Left colon (tissue), 2 donors: ENCODE measurements at regions not wholly inside any gene's neighbourhood (a gene's known extent, or its start where the extent isn't known, plus 50 kb on each side); places are given as distances from the start of the nearest gene placed in this dataset.

Experiments
- ATAC-seq: fragments of 200-7000 bp; cut with Tn5 transposase; one replicate; pipeline ENCODE4 v1.9.1; 2020; ENCODE audit warnings: mild to moderate bottlenecking, moderate library complexity
- DNase-seq, 2 donors: peaks; one replicate each; pipeline ENCODE4 v3.0.0-alpha.2; 2020
- intact Hi-C, 2 donors: fragments of 100-400 bp; cut with DNase I in 1 of 2; cut with micrococcal nuclease in 1 of 2; formaldehyde crosslinking; loops; one replicate each; pipeline versions ENCODE4 v1.11.2 to v1.14.0; 2022; cut with DNase I, micrococcal nuclease
- donor health status: DM: no; HTN: no; CAD: no.
- donor health status: DM: yes; HTN: yes; CAD: no.

DNA sequence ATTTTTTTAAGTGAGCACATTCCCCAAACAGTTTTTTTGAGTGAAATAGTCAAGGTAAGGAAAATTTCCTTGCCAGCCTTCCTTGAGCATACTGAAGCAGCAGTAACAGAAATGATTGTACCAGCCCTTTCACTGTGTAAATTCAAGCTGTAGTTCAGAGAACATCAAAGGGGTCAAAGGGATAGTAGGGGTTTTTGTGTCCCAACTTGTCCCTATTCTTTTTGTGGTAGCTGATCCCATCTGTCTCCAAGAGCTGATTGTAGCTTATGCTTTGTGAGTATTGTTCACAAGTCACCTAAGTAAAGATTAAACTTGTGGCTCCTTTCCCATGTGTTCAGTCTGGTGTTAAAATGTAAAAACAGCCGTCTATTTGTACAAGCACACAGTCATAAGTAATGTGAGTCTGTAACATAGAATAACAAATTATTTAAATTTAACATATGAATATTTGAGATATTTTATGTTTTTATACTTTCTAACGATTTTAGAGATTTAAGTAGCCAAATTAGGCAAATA lies 185.0 kb downstream of the CENPW start:
- intact Hi-C loops: no loop called here
- ATAC-seq (no peak), DNase-seq (no peak)

DNA sequence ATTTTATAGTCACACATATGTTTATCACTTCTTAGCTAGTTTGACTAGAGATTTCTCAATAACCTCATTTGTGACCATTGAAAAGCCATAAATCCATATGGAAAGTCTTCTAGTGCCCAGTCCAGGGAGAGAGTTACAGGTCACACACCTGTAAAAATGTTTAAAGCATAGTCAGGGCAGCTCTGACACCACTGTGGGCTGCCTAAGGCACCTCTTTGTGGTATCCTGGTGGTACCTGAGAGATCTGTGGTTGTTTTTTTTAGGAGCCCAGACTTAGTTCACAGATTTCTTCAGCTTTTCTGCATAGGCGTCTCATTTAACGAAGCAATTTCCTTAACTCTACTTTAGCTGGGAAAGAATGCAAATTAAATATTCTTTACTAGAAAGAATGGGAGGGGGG lies 186.6 kb downstream of the CENPW start:
- DNase-seq (no peak), ATAC-seq (no peak)
- intact Hi-C loops: no loop called here

DNA sequence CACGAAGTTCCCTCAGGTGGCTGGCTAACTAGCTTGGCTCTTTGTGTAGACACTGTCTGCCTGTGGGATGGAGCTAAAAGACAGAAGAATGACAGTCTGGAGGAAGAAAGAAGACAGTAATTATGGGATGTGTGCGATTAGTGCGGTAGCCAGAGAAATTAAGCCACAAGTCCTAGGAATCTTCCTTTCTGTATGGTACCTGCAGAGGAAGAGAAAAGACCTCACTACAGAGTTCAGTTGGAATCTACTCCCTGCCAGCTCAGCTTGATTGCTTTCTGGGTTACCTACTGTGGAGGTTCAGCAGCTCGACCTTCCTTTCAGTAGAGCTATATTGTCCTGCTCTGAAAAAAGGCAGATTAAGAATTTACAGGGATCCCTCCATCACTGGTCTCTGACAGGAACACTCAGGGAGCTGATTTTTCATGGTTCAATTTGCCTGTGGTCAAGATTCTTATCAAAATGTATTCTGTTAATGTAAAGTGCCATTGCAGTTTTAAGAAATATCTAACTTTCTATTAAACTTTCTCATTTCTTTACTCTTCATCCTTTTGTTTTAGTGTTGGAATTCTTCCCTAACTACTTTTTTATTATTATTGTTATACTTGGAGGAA lies 187.2 kb downstream of the CENPW start:
- DNase-seq: no peak
- intact Hi-C loops: no loop called here
- no peak for ATAC-seq

DNA sequence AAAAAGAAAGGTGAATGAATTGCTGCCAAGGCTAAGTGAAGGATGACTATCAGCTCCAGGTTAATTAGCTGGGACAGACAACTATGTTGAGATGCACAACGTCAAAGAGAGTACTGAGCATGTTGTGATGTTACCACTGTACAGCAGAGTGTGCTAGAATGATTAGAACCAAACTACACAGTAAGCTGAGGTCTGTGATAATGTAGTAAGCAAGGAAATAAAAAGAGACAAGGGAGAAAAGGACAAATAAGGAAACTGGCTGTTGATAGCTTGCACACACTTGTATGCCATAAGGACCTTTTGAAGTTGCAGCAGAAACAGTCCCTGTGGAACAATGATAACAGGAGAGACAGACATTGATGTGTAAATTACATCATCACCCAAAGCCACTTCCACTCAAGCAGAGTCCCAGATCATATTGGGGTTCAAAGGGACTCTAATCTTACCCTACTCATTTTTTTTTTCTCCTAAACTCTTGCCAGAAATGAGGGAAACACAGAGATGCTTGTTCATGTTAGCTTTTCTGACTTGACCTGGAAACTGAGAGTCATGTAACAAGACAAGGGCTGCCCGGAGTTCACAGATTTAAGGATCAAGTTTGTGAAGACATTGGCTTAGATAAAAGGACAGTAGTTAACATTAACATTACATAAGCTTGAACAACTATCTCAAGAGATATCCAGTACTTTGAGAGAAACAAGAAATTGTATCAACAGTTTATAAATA lies 189.9 kb downstream of the CENPW start:
- intact Hi-C loops: no loop called here
- ATAC-seq: peak; percentile 52
- DNase-seq: no peak

DNA sequence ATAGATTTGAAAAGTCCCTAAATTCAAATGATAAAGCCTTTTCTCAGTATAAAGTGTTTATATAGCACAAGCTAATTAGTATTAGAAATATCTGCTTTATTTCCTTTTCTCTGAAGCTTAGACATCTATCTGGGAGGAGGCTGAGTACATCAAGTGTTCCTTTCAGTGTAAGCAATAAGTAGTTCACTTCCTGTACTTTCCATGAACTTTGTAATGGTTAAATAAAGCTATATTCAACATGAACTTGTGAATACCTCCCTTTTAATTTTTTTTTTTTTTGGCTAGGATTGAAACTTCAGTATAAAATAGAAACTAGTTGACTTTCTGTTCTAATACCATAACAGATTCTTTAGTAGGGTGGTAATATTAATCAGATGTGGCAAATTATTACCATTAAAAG lies 190.9 kb downstream of the CENPW start:
- no peak for DNase-seq
- peak; percentile 64 for ATAC-seq
- intact Hi-C loops: no loop called here

DNA sequence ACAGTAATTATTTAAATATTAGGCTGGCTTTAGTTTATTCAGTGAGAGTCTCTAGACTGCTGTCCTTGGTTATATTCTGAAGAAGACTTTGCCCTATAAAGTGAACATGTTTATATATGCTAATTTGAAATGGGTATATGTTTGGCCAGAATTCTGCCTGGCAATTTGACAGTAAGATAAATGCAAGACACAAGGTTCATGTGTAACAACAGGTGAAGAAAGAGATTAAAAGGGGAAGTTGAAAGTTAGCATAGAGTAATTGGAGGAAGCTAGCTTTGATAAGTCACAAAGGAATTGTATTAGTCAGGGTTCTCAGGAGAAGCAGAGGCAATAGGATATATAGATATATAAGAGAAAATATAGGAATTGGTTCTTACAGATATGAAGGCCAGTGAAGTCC lies 191.4 kb downstream of the CENPW start:
- intact Hi-C loops: no loop called here
- DNase-seq (no peak), ATAC-seq (peak; percentile 82)

DNA sequence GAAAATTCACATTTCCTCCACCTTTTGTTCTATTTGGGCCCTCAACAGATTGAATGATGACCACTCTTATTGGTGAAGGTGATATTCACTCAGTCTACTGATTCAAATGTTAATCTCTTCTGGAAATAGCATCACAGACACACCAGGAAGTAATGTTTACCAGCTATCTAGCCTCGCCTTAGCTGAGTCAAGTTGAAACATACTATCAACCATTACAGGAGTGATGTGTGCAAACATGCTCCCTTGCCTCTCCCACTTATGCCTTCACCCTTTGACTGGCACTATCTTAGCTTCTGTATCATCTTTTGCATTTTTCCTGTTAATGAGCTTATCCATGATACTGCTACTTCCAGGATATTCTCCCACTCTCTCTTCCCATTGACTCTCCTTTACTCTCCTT lies 191.9 kb downstream of the CENPW start:
- ATAC-seq (peak; percentile 86), DNase-seq (no peak)
- intact Hi-C loops: no loop called here

DNA sequence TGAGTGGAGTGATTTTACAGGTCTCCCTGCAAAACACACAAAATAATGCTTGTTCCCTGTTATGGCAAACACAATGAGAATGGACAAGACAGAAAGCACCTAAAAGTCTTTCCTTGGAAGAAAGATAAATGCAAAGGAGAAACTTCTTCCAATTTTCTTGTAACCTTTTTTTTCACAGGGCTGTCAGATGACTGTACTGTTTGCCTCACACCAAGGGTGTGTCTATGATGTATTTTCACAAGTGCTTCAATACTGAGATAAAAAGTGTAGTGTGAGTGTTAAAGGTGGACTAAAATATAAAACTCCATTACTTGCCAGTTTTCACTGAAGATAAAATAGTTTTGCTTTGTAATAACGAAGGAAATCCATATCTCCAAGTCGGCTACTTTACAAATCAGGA lies 194.5 kb downstream of the CENPW start:
- no peak for DNase-seq
- peak; percentile 28 for ATAC-seq
- intact Hi-C loops: no loop called here

DNA sequence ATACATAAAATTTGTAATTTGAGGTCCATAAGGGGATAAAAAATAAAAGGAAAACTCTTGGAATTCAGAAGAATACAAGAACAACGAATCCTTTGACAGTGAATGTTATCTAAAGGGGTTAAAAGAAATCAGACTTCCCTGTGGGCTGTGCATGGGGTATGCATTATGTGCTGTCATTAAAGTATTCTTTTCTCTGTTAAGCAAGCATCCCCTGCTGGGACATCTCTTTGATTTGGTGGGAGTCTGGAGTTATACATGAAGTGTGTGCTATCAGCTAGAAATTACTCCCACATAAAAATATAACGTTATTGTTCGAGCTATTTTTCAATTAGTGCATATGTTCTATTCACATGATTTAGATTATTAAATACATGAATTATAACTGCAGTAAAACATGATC lies 195.2 kb downstream of the CENPW start:
- intact Hi-C loops: no loop called here
- ATAC-seq (no peak), DNase-seq (no peak)

DNA sequence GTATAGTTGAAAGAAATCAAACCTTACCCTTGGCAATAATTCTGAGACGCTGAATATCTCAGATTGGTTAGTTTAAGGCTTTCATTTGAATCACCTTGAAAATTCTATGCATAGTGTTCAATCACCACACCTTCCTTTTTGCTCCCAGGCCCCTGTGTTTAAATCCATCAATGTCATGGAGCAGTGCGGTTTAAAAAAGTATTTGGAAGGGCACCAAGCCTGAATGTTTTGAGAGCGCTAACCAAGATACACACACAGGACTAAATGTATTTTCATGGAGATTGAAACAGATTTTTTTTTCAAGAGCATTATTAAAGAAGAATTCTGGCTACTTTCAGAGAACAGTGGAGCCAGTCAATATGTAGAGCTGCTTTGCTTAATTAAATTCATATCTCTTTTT lies 195.7 kb downstream of the CENPW start:
- intact Hi-C loops: no loop called here
- no peak for DNase-seq
- no peak for ATAC-seq

DNA sequence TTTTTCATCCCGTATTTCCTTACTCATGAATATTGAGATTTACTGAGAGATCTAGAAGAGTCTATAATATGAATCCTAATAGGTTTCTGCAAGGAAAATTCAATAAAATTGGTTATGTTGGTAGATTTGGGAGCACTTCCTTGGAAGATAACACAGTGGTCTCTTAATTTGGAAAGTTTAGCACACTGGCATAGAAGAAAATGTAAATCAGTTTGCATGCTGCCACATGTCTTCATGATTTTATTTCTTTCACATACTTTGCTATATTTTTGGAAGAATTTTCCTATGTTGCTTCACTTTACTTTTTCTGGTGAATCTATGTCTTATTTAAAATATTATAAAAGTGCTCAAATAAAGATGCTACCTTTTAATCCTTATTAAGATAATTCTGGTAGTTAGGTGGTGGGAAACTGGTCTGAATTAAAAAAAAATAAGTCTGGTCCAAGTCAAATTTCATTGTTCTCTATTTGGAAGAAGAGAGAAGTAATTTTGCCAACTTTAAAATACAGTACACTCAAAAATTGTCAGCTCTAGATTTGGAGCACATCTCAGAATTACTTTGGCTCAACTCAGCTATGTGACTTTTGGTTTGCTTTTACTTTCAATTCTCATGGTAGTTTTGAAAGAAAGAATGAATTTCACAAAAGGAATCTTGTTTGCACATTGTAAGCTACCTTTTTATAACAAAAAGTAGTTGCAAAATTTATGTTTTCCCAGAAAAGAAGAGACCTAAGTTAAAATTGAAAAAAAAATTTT lies 197.3 kb downstream of the CENPW start:
- DNase-seq (no peak), ATAC-seq (no peak)
- intact Hi-C loops: no loop called here

DNA sequence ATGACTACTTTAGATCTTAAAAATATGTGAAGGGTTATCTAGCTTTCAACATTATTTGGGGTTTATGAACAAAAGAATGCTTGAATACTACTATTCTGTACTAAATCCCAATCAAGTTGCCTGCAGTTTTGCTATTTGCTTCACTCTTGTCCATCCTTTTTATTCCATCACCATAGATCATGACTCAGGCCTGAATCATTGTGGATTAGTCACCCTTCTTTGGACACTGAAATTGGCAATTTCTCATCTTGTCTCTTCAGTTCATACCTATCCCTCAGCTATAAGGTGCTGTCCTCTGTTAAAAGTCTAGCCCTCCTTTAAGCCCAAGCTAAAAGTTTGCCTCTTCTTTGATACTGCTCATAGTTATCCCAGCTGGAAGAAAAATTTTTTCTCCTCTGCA lies 199.1 kb downstream of the CENPW start:
- intact Hi-C loops: no loop called here
- no peak for ATAC-seq

DNA sequence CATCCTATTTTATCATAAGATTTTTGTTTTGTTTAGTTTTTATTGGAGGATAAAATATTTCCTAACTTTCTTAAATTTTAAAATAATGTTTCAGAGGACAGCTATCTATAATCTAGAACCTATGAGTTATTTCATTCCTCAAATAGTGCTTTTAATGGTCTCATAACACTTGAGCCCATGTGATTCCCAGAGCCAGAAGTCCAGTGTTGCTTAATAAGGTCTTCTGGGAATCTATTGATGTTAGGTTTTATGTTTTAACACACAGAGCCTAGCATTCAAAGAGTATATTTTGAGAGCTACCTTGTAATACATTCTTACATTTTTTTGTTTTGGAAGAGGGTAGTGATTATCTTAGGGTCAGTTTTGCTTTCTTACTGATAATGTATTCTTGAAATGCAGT lies 200.2 kb downstream of the CENPW start:
- no peak for ATAC-seq
- intact Hi-C loops: no loop called here

More for the DNA sequence above, 199.1 kb downstream of the CENPW start:
- no peak for DNase-seq

DNA sequence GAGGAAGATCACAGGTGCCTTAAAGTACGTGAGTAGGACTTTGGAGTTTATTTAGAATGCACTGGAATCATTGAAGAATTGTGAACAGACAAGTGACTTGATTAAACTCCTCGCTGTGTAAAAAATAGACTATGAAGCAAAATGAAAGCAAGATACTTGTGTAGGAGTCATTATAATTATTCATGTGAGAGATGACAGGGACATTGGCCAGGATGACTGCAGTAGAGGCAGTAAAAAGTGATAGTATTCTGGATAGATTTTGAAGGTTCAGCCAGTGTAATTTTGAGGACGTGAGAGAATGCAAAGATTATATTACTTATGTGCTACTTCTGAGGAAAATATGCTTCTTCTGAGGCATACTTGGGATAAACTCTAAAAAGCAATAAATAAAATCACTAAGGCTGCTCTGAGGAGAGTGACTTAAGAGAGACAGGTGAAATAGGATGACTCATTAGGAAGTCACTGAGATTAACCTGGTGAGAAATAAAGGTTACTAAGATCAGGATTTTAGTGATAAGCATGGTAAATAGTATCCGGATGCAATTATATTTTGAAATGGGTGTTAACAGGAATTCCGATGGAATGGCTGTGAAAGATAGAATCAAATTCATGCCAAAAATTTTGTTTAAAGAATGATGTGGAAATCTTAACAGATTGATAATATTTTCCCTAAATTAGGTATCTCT lies 202.0 kb downstream of the CENPW start:
- DNase-seq (no peak), ATAC-seq (no peak)
- intact Hi-C loops: no loop called here

More for the DNA sequence above, 200.2 kb downstream of the CENPW start:
- no peak for DNase-seq

DNA sequence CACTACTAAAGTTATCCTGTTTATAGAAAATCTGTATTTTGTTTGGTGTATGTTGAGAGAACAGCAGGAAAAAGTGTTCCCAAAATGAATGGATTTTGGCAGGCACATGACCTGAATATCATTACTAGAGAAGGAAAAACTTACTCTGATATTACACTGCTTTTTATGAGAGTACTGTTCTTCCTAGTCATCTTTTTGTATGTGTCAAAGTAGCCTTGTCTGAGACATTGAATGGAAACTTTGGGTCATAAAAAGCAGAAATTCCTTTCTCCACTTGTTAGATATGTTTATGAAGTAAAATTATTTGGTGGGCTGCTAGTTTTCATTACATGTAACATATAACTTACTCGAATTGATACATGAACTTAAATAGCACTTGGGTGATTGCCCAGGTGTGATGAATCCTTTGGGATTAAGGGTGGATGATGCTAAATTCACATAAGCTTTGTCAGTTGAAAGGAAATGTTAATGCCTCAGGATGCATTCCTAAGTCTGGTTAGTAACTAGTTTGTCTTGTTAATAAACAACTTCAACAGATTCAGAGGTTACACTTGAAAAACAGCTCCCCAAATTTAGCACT lies 206.7 kb downstream of the CENPW start:
- intact Hi-C loops: no loop called here
- DNase-seq (no peak), ATAC-seq (no peak)

DNA sequence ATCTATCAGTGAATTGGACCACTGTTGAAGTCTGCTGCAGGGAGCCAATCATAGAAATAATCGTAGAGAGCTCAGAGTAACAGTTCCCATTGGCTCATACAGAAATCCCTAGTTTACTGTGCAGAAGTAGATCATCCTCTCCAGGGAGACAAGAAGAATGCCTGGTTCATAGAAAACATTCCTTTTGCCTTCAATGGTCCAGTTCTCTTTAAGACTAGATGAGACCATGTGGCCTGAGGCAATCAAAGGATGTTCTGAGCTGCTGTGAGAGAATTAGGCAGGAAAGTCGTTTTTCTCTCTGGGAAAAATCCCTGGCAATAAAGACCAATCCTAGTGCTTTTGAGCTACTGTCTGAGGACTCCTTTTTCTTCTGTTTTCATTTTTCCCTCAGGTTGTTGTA lies 208.4 kb downstream of the CENPW start:
- intact Hi-C loops: no loop called here
- ATAC-seq (no peak), DNase-seq (no peak)

DNA sequence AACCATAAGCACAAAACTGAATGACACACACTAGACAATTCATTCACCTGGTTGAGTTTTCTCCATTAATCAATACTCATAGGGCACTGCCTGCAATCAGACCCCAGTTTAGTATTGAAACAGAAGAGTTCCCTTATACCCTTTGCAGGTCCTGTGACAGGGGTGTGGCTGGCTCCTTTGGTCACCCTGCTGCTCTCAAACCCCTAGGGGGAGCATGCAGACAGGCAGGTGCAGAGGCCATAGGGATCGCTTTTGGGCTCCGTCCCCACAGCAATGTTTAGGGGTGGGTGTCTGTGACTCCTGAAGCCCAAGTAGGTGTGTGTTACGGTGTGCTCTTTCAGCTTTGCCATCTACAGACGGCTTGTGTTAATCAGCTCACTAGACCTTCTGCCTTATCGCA lies 210.4 kb downstream of the CENPW start:
- ATAC-seq (no peak), DNase-seq (no peak)
- intact Hi-C loops: no loop called here

DNA sequence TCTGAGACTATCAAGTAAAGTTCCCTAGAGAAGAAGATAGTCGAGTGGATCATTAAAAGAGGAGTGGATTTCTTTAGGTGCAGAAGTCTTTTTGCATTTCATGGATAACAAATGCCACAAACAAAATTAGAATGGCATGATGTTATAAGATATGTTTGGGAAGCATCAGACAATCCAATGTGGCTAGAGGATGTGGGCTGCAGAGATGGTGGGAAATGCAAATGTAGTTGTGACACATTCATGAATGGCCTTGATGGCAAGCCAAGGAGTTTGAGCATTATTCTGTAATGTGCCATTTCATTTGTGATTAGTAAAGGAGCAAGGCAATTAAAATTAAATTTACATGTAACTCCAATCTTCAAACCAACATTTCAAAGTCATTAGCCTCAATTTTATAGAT lies 211.9 kb downstream of the CENPW start:
- intact Hi-C loops: no loop called here
- ATAC-seq (no peak), DNase-seq (no peak)

DNA sequence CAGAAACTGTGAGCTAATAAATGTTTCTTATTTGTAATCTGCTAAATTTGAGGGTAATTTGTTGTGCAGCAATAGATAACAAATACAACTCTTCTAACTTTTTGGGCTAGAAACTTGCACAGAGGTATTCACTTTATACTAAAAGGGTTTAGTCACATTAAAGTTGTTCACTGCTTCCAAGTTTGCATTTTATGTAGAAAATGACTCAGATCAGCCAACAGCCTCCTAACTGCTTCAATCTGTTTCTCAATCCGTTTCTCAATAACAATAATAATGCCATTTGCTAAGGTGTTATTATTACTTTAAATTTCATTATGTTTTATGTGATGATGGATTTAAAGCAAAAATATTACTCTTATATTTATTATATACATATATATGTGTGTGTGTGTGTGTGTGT lies 213.9 kb downstream of the CENPW start:
- no peak for DNase-seq
- intact Hi-C loops: no loop called here
- no peak for ATAC-seq
